LNCaP clone FGC (cell line): ENCODE measurements at regions not wholly inside any gene's neighbourhood (a gene's known extent, or its start where the extent isn't known, plus 50 kb on each side); places are given as distances from the start of the nearest gene placed in this dataset.

Experiments used
- DNase-seq: peaks from one replicate; pipeline ENCODE4 v3.0.0-alpha.2; 2011; ENCODE audit warnings: low read depth
- H3K4me3 ChIP-seq: 2 replicates; pipeline ENCODE4 v1.5.1; 2011; ENCODE audit warnings: mild to moderate bottlenecking, low read depth, low read length, control low read depth
- TF ChIP-seq, protein P1 (sequence below): IDR thresholded peaks from 2 replicates; pipeline ENCODE4 v1.5.1; 2012; ENCODE audit warnings: mild to moderate bottlenecking; ENCODE audit not compliant: control insufficient read depth, insufficient read depth; ENCODE audit errors: extremely low read depth

DNA sequence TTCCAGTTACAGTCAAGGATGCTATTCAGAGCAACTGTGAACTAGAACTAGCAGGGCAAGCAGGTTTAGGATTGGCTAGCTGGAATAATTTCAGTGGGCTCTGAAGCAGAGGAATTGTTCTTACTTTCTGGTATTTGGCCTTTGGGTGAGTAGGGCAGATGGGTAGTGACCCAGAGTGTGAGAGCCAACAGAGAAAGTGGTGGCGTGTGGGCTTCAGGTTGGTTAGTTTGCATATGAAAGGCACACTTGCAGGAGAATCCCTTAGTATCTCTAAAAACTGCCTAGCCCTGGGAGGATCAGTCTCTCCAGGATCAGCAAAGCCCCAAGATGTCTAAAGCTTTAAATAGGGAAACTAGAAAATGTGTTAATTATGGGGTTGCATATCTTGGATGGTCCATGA is 67.6 kb upstream of the LRRC8B start:
- TF ChIP-seq, protein P1, sequence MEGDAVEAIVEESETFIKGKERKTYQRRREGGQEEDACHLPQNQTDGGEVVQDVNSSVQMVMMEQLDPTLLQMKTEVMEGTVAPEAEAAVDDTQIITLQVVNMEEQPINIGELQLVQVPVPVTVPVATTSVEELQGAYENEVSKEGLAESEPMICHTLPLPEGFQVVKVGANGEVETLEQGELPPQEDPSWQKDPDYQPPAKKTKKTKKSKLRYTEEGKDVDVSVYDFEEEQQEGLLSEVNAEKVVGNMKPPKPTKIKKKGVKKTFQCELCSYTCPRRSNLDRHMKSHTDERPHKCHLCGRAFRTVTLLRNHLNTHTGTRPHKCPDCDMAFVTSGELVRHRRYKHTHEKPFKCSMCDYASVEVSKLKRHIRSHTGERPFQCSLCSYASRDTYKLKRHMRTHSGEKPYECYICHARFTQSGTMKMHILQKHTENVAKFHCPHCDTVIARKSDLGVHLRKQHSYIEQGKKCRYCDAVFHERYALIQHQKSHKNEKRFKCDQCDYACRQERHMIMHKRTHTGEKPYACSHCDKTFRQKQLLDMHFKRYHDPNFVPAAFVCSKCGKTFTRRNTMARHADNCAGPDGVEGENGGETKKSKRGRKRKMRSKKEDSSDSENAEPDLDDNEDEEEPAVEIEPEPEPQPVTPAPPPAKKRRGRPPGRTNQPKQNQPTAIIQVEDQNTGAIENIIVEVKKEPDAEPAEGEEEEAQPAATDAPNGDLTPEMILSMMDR: no peak
- DNase-seq: no peak
- H3K4me3 ChIP-seq: no peak overlapping the region

DNA sequence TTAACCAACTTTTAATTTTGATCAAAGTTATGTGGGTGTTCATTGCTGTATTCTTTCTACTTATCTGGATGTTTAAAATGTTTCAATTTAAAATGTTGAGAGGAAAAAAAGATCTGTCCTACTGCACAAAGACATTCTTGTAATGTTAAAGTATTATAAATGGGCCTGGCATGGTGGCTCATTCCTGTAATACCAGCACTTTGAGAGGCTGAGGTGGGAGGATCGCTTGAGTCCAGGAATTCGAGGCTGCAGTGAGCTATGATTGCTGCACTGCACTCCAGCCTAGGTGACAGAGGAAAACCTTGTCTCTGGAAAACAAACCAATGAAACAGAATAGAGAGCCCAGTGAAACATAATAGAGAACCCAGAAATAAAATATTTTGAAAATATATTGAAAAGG is 65.5 kb upstream of the LRRC8B start:
- no peak for DNase-seq
- no peak overlapping the region for H3K4me3 ChIP-seq
- TF ChIP-seq, protein P1: no peak

DNA sequence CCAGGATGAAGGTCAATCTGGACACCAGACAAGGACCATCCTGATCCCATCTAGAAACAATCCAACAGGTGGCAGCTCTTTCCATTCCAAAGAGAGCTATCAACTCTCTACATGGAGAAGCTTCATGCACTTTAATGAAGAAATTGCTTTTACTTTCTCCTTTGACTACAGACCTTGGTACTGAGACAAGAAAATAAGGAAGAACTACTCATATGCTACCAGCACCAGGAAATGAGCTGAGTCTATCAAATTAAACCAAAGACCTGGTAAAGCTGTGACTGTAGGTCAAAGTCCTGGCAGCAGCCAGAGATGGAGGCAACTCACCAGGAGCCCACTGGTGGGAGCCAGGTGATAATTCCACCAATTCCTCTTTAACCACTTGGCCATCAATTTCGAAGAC is 64.3 kb upstream of the LRRC8B start:
- DNase-seq: no peak
- H3K4me3 ChIP-seq: no peak overlapping the region
- TF ChIP-seq, protein P1: no peak

DNA sequence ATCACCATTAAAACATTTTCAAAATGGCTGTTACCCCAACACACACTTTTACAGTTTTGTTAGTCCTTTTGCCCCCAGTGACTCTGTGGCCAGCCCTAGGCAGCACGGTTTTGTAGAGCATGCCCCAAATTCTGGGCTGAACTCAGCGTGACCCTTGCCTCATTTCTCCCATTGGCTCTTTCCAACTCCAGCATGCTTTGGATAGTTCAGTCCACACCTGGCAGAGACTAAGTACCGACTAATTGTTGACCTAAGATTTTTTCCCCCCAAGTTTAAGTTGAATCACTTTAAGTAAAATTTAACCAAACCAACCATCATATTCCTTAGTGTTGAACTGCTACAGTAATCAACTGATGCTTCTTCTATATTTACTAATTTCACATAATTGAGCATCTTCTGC is 62.4 kb upstream of the LRRC8B start:
- TF ChIP-seq, protein P1: no peak
- no peak overlapping the region for H3K4me3 ChIP-seq

DNA sequence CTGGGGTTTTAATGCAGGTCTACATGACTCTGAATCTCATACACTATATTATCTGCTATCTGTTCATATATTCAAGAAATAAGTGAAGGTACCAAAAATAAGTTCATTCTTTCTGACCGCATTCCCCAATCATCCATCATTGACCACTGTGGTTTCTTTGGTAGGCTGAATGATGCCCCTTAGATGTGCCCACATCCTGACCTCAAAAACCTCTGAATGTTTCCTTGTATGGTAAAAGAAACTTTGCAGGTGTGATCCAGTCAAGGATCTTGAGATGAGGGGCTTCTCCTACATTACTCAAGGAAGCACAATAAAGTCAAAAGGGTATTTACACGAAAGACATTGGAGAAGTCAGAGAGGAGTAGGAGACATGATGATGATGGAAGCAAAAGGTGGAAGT is 60.6 kb upstream of the LRRC8B start:
- H3K4me3 ChIP-seq: no peak overlapping the region
- TF ChIP-seq, protein P1: no peak
- no peak for DNase-seq

More for the DNA sequence above, 62.4 kb upstream of the LRRC8B start:
- DNase-seq: no peak

DNA sequence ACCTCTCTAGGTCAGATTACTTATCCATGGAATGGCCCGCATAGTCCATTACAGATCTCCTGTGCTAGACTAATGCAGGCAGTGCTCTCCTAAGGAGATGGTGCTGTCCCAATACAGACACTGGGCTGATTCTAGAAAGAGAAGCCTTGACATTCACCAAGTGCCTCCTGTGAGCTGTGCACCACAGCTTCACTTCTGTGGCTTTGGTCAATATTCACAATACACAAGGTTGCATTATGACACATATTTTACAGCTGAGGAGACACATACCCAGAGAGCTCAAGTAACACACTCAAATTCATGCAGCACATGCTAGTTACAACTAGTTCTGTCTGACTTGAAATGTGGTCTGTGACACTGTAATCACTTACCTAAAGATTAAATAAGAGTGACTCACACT is 59.4 kb upstream of the LRRC8B start:
- TF ChIP-seq, protein P1: no peak
- no peak for DNase-seq
- no peak overlapping the region for H3K4me3 ChIP-seq

DNA sequence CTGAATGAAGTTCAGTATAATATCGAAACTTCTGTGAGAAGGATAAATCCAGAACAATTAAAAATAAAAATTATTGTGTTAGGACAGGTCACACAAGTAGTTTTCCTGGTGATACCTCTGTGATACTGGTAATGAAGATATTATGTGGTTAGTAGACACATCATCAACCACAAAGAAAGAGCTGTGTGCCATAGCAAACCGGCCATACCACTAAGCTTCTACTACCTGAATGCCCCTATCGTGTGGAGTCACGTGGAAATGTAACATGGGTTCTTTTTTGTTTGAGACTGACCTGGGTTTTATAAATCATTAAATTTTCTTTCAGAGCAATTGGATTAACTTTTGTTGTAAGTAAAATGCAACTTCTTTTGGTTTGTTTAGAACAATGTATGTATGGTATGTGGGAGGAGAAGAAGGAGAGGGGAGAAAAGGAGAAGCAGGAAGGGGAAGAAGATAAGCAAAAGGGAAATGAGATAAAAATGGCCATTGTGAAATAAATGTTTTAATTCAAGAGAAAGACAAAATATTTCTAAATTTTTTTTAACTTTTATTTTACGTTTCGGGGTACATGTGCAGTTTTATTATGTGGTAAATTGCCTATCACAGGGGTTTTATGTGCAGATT is 58.2 kb upstream of the LRRC8B start:
- no peak for DNase-seq
- TF ChIP-seq, protein P1: no peak
- H3K4me3 ChIP-seq: no peak overlapping the region
